ENCODE measurements at regions not wholly inside any gene's neighbourhood (a gene's known extent, or its start where the extent isn't known, plus 50 kb on each side); places are given as distances from the start of the nearest gene placed in this dataset.

- no peaks in the 10 kb centered on the region for H3K27me3 ChIP-seq (replicated peaks; ENCODE audit: control insufficient read depth, insufficient read depth, low read length)
- TF ChIP-seq CTCF (IDR thresholded peaks at IDR 0.05; ENCODE audit: insufficient read depth, low read length, poor library complexity, severe bottlenecking), result no peak
Measured at GRCh38 chr4:96092151-96092705, 252.3 kb downstream of the PDHA2 start.

DNA sequence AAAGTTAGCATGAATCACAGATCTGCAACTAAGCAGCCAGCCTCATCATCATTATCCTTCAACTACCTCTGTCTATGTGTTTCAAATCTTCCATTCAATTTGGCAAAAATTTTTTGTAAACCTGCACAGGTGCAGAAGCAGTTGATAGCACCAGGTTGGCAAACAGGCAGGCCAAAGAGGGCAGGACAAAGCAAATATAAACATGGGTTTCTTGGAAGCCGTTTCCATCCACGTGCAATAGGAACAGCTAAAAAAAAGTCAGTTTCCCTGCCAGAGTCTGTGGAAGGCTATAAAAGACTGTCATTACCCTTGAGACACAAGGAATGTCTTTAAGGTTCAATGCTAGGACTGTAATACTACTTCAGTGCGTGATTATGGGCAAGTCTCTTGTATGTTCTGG, 253.2 kb downstream of the PDHA2 start:
- DNase-seq (ENCODE audit: extremely low read depth, insufficient read length), result no peak
- TF ChIP-seq CTCF (IDR thresholded peaks at IDR 0.05; ENCODE audit: insufficient read depth, low read length, poor library complexity, severe bottlenecking), result no peak
- Histone ChIP-seq H3K4me3 (replicated peaks; ENCODE audit: low read depth, low read length) (no peak overlapping the region), H3K27me3 (replicated peaks; ENCODE audit: control insufficient read depth, insufficient read depth, low read length) (no peaks in the 10 kb centered on the region), H3K36me3 (ENCODE audit: control insufficient read depth, insufficient read depth, low read length) (no peaks in the 10 kb centered on the region)

More at GRCh38 chr4:96092151-96092705, 252.3 kb downstream of the PDHA2 start:
- H3K36me3 ChIP-seq (ENCODE audit: control insufficient read depth, insufficient read depth, low read length), result no peaks in the 10 kb centered on the region
- H3K4me3 ChIP-seq (replicated peaks; ENCODE audit: low read depth, low read length), result no peak overlapping the region
- DNase-seq (ENCODE audit: extremely low read depth, insufficient read length), result no peak

DNA sequence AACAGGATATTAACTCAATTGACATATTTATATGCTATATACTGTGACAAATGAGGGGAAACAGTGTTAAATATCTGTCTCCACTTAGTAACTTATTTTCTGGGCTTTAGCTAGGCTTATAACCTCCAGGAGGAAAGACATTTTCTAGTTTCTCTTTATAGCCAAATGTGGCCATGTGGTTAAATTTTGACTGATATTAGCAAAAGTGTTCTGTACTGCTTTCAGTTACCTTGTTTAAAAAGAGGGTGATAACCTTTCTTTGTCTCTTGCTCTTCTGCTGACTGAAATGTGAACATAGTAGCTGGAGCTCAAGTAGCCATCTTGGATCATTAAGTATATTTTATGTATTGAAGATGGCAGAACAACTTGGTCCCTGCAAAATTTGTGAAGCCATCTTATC, 253.7 kb downstream of the PDHA2 start:
- DNase-seq (ENCODE audit: extremely low read depth, insufficient read length), result no peak
- H3K36me3 ChIP-seq (ENCODE audit: control insufficient read depth, insufficient read depth, low read length), result no peaks in the 10 kb centered on the region
- no peak overlapping the region for H3K4me3 ChIP-seq (replicated peaks; ENCODE audit: low read depth, low read length)
- TF ChIP-seq CTCF (IDR thresholded peaks at IDR 0.05; ENCODE audit: insufficient read depth, low read length, poor library complexity, severe bottlenecking), result no peak
- H3K27me3 ChIP-seq (replicated peaks; ENCODE audit: control insufficient read depth, insufficient read depth, low read length), result no peaks in the 10 kb centered on the region

- no peak for DNase-seq (ENCODE audit: extremely low read depth, insufficient read length)
- TF ChIP-seq CTCF (IDR thresholded peaks at IDR 0.05; ENCODE audit: insufficient read depth, low read length, poor library complexity, severe bottlenecking), result no peak
- no peak overlapping the region for H3K4me3 ChIP-seq (replicated peaks; ENCODE audit: low read depth, low read length)
- H3K36me3 ChIP-seq (ENCODE audit: control insufficient read depth, insufficient read depth, low read length), result no peaks in the 10 kb centered on the region
- H3K27me3 ChIP-seq (replicated peaks; ENCODE audit: control insufficient read depth, insufficient read depth, low read length), result no peaks in the 10 kb centered on the region
Measured at GRCh38 chr4:96094183-96094582, 254.3 kb downstream of the PDHA2 start.

GRCh38 chr4:96097040-96097607, 257.2 kb downstream of the PDHA2 start:
- H3K4me3 ChIP-seq (replicated peaks; ENCODE audit: low read depth, low read length), result no peak overlapping the region
- no peak for DNase-seq (ENCODE audit: extremely low read depth, insufficient read length)
- no peak for TF ChIP-seq CTCF (IDR thresholded peaks at IDR 0.05; ENCODE audit: insufficient read depth, low read length, poor library complexity, severe bottlenecking)
- no peaks in the 10 kb centered on the region for H3K27me3 ChIP-seq (replicated peaks; ENCODE audit: control insufficient read depth, insufficient read depth, low read length)
- no peaks in the 10 kb centered on the region for H3K36me3 ChIP-seq (ENCODE audit: control insufficient read depth, insufficient read depth, low read length)

DNA sequence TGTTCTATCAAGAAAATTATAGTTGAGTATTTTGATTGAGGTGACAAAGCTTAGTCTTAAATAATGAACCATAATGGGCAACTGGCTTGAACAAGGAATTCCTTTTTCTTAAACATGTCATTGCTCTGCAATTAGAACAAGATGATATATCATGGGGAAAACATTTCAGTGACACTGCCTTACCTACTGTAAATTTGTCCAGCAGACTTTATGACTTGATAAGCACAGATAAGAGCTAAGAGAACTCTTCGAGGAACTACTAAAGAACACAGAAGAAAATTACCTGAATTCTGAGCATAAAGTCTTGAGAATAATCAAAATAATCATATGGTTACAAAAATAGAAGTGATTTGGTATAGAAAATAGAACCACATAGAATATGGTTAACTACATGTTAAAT, 257.8 kb downstream of the PDHA2 start:
- no peaks in the 10 kb centered on the region for H3K27me3 ChIP-seq (replicated peaks; ENCODE audit: control insufficient read depth, insufficient read depth, low read length)
- H3K36me3 ChIP-seq (ENCODE audit: control insufficient read depth, insufficient read depth, low read length), result no peaks in the 10 kb centered on the region
- no peak for DNase-seq (ENCODE audit: extremely low read depth, insufficient read length)
- no peak overlapping the region for H3K4me3 ChIP-seq (replicated peaks; ENCODE audit: low read depth, low read length)
- no peak for TF ChIP-seq CTCF (IDR thresholded peaks at IDR 0.05; ENCODE audit: insufficient read depth, low read length, poor library complexity, severe bottlenecking)

All from GM06990 (cell line).